Heart left ventricle (tissue), 16 donors: ENCODE measurements at regions not wholly inside any gene's neighbourhood (a gene's known extent, or its start where the extent isn't known, plus 50 kb on each side); places are given as distances from the start of the nearest gene placed in this dataset.

Experiments used
- ATAC-seq, 4 donors: fragments of 200-7000 bp; cut with Tn5 transposase; one replicate each; pipeline ENCODE4 v1.9.1; 2020 to 2022; ENCODE audit warnings: moderate library complexity in 4 of 4, mild to moderate bottlenecking in 3 of 4, moderate number of reproducible peaks in 1 of 4
- DNase-seq, 5 donors: peaks; one replicate each; pipeline ENCODE4 v3.0.0-alpha.2; 2020
- H3K27ac ChIP-seq, 12 donors: fragments of 200-600 bp; sonication (generic) in 4 of 12; one replicate each; pipeline versions ENCODE4 v1.5.0 to v1.8.0; 2016 to 2022; ENCODE audit warnings: mild to moderate bottlenecking in 2 of 12
- H3K27me3 ChIP-seq, 9 donors: fragments of 200-600 bp; sonication (generic) in 2 of 9; one replicate each; pipeline versions ENCODE4 v1.5.1 to v1.8.0; 2016 to 2022; ENCODE audit warnings: mild to moderate bottlenecking in 3 of 9
- H3K36me3 ChIP-seq, 9 donors: fragments of 200-600 bp; sonication (generic) in 2 of 9; one replicate each; pipeline versions ENCODE4 v1.5.0 to v1.8.0; 2018 to 2022; ENCODE audit warnings: mild to moderate bottlenecking in 2 of 9
- H3K4me1 ChIP-seq, 12 donors: fragments of 200-600 bp; sonication (generic) in 4 of 12; one replicate each; pipeline versions ENCODE4 v1.5.0 to v1.8.0; 2016 to 2022; ENCODE audit warnings: mild to moderate bottlenecking in 3 of 12
- H3K4me3 ChIP-seq, 12 donors: fragments of 200-600 bp; sonication (generic) in 4 of 12; one replicate each; pipeline versions ENCODE4 v1.5.0 to v1.8.0; 2017 to 2022; ENCODE audit warnings: mild to moderate bottlenecking in 9 of 12, moderate library complexity in 4 of 12
- H3K9me3 ChIP-seq, 12 donors: fragments of 200-600 bp; sonication (generic) in 4 of 12; one replicate each; pipeline versions ENCODE4 v1.5.0 to v1.8.0; 2016 to 2022; ENCODE audit warnings: mild to moderate bottlenecking in 1 of 12
- POLR2A ChIP-seq, 2 donors: fragments of 450-650 bp; IDR thresholded peaks; one replicate each; pipeline ENCODE4 v1.6.1; 2017; ENCODE audit warnings: antibody characterized with exemption in 2 of 2, mild to moderate bottlenecking in 2 of 2, moderate library complexity in 2 of 2
- WGBS, 4 donors: extraction: QIAGEN DNeasy Blood & Tissue Kit in 2 of 4; methylation state at CpG; one replicate each; pipeline versions ENCODE4 v1.1.5 to v1.1.7; 2013 to 2018; 5-methylcytosine and 5-hydroxymethylcytosine counted together
- intact Hi-C, 10 donors: fragments of 100-400 bp; cut with DNase I; formaldehyde crosslinking; loops; one replicate each; pipeline versions ENCODE4 v1.11.1 to v1.14.2; 2022
- TF ChIP-seq, protein P1 (sequence below), 12 donors: fragments of 200-600 bp; sonication (generic) in 4 of 12; IDR thresholded peaks; one replicate each; pipeline versions ENCODE4 v1.5.0 to v1.8.0; 2018 to 2022; ENCODE audit warnings: antibody characterized with exemption in 12 of 12, mild to moderate bottlenecking in 5 of 12
- donor health status: ischemic (EF 13 %, LVEDD 7.1; RV severe dilation, severe dysfunction).
- donor health status: healthy with polysubstance abuse.
- donor health status: DM: no; HTN: yes; CAD: no.
- donor health status: DM: no; HTN: no; CAD: no.
- donor health status: ischemic (EF 25% LVEDD 6.9; RV normal size, moderate dysfunction).
- donor health status: ischemic (EF 25% LVEDD 5.7; RV mildly dilated, moderate dysfunction).
- donor health status: healthy.
- donor health status: DM: yes; HTN: yes; CAD: no.
- donor health status: ischemic (EF 35%, LVEDD 5.7; RV mildly dilated, moderate dysfunction).
- donor health status: nonischemic (EF 11% LVEDD 7.7; RV severe dilation, severe dysfunction).
- donor health status: DM: yes; HTN: yes; CAD: no.
- donor health status: PGD.
- donor health status: ischemic (EF 29% LVEDD 5.4; RV normal size, mild dysfunction).
- donor health status: nonischemic (EF 23%, LVEDD 6.1; RV moderate dilation, normal function).

DNA sequence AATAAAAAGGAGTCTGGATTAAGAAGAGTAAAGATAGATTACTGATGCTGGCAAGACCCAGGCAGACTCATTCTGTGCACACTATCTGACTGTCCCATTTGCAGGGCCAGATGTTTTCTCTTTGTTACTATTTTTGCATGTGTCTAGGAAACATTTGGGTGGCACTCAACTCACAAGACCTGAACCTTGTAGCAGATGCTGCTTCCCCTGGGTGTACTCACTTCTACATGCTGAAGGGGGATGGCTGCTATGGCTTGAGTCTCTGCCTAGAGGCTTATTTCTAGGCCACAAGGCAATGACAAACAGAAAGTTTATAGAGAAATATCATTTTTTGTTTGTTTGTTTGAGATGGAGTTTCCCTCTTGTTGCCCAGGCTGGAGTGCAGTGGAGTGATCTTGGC is 351.4 kb downstream of the FOXA2 start:
- Histone ChIP-seq H3K4me1 (no peaks in the 10 kb centered on the region), H3K27me3 (peaks cover 0 to 10% (median 0%) of the 10 kb centered on the region in 9 donors), H3K4me3 (no peak overlapping the region), H3K36me3 (no peaks in the 10 kb centered on the region), H3K9me3 (no peaks in the 10 kb centered on the region), H3K27ac (no peak overlapping the region)
- DNase-seq, result no peak
- intact Hi-C loops, result no loop called here
- TF ChIP-seq, protein P1, sequence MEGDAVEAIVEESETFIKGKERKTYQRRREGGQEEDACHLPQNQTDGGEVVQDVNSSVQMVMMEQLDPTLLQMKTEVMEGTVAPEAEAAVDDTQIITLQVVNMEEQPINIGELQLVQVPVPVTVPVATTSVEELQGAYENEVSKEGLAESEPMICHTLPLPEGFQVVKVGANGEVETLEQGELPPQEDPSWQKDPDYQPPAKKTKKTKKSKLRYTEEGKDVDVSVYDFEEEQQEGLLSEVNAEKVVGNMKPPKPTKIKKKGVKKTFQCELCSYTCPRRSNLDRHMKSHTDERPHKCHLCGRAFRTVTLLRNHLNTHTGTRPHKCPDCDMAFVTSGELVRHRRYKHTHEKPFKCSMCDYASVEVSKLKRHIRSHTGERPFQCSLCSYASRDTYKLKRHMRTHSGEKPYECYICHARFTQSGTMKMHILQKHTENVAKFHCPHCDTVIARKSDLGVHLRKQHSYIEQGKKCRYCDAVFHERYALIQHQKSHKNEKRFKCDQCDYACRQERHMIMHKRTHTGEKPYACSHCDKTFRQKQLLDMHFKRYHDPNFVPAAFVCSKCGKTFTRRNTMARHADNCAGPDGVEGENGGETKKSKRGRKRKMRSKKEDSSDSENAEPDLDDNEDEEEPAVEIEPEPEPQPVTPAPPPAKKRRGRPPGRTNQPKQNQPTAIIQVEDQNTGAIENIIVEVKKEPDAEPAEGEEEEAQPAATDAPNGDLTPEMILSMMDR (IDR thresholded peaks at IDR 0.05), result no peak
- TF ChIP-seq POLR2A (IDR thresholded peaks at IDR 0.05), result no peak
- ATAC-seq, result no peak

DNA sequence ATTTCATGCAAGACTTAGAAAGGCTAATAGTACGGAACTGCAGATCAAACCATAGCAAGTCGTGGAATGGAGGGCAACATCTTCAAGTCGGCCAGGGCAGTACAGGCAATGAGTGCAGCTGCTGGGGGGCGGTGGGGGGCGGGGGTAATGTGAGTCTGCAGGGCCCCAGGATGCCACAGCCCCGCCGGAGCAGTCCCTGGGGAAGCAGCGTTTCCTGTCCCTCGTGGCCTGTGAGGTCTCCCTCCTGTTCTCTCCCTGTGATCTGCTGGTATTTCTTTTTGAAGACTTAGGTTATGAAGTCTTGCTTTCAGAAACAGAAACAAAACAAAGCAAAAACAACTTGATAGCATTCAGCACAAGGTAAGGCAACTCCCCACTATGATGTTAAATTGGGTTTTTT is 351.9 kb downstream of the FOXA2 start:
- Histone ChIP-seq H3K4me3 (no peak overlapping the region), H3K9me3 (no peaks in the 10 kb centered on the region), H3K36me3 (no peaks in the 10 kb centered on the region), H3K4me1 (no peaks in the 10 kb centered on the region), H3K27ac (no peak overlapping the region), H3K27me3 (peaks cover 0 to 10% (median 0%) of the 10 kb centered on the region in 9 donors)
- no peak for DNase-seq
- intact Hi-C loops, result no loop called here
- ATAC-seq, result no peak
- TF ChIP-seq, protein P1 (IDR thresholded peaks at IDR 0.05), result no peak
- 26 to 32% (median 28%) methylated on average over 9 of the region's 9 CpGs for WGBS, 4 donors

DNA sequence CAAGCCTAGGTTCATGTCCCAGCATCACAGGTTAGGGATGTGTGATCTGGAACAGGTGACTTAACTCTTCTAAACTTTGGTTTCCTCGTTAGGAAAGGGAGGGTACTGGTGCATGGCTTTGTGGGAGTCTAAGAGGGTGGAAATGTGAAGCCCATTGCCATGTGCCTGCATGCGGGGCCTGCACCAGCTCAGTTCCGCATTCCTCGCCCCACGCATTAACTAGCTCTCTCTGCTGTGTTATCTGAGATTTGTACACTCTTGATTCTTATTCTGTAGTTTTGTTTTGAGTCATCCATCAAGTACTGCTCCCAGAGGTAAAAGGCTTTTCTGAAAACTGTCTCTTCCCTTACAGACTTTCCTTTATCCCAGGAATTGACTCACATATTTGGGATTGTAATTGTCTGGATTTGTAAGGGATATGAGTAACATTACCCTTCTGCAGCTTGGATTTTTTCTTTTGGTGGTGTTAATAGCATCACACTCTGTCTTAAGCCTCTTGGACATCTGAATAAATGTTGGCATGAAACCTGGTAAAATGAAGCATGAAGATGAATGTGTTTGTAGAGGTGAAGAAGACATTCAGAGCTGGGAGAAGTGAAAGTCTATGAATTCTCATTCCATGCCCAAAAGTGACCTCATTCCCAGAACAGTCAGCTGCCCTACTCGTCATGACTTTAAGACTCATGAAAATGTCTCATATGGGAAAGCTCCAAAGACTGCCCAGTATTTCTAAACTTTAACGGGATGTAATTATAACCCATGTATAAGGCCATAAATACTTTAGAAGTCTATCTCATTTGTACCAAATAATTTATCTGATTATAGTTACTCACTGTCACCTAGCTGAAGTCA is 357.3 kb downstream of the FOXA2 start:
- intact Hi-C loops, result no loop called here
- ATAC-seq, result peak in 1 of 4 donors; percentile 59
- peaks cover 0 to 6% (median 0%) of the 10 kb centered on the region in 9 donors for H3K27me3 ChIP-seq
- no peak for DNase-seq
- peaks cover 0 to 2% (median 0%) of the 10 kb centered on the region in 12 donors for H3K9me3 ChIP-seq
- TF ChIP-seq, protein P1 (IDR thresholded peaks at IDR 0.05), result no peak
- TF ChIP-seq POLR2A (IDR thresholded peaks at IDR 0.05), result no peak
- no peaks in the 10 kb centered on the region for H3K36me3 ChIP-seq
- no peaks in the 10 kb centered on the region for H3K4me1 ChIP-seq
- no peak overlapping the region for H3K27ac ChIP-seq
- 45 to 73% (median 63%) methylated on average over 7 of the region's 7 CpGs for WGBS, 4 donors
- H3K4me3 ChIP-seq, result no peak overlapping the region

DNA sequence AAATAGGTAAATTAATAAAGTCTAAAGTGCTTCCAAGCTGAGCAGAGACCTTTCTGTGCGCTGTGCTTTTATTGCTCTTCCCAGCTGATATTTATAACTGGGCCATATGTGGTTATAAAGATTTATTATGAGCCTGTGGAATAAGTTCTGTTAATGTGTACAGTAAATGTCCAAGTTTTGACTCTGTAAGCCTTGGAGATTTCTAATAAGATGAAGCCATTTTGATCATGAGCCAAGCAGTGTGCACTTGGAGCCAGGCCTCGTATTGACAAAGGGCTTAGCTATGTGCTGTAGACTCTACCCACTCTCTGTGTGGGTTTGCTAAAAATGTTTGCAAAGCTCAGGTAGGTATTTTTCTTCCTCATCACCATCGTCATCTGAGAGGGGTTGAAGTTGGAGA is 361.1 kb downstream of the FOXA2 start:
- Histone ChIP-seq H3K27me3 (peaks cover 0 to 3% (median 0%) of the 10 kb centered on the region in 9 donors), H3K36me3 (no peaks in the 10 kb centered on the region), H3K4me1 (no peaks in the 10 kb centered on the region), H3K9me3 (peaks cover 0 to 2% (median 0%) of the 10 kb centered on the region in 12 donors), H3K4me3 (no peak overlapping the region), H3K27ac (no peak overlapping the region)
- ATAC-seq (no peak), DNase-seq (no peak)
- intact Hi-C loops, result no loop called here
- TF ChIP-seq, protein P1 (IDR thresholded peaks at IDR 0.05), result no peak
- no peak for TF ChIP-seq POLR2A (IDR thresholded peaks at IDR 0.05)
- WGBS, 4 donors, result 71 to 79% (median 77%) methylated on average over 3 of the region's 3 CpGs
